Ishikawa (cell line): ENCODE measurements at regions not wholly inside any gene's neighbourhood (a gene's known extent, or its start where the extent isn't known, plus 50 kb on each side); places are given as distances from the start of the nearest gene placed in this dataset.

ENCODE experiments used
- CEBPB ChIP-seq: IDR thresholded peaks from 2 replicates; pipeline ENCODE4 v1.6.1; 2012
- CREB1 ChIP-seq: IDR thresholded peaks from 2 replicates; pipeline ENCODE4 v1.6.1; 2012; ENCODE audit warnings: low read depth
- EGR1 ChIP-seq: IDR thresholded peaks from 2 replicates; pipeline ENCODE4 v1.6.1; 2012
- EP300 ChIP-seq: IDR thresholded peaks from 2 replicates; pipeline ENCODE4 v1.6.1; 2012; ENCODE audit warnings: borderline replicate concordance
- FOXM1 ChIP-seq: IDR thresholded peaks from 2 replicates; pipeline ENCODE4 v1.6.1; 2012; ENCODE audit warnings: low read depth, borderline replicate concordance
- MAX ChIP-seq: IDR thresholded peaks from 2 replicates; pipeline ENCODE4 v1.6.1; 2012
- NFIC ChIP-seq: IDR thresholded peaks from 2 replicates; pipeline ENCODE4 v1.6.1; 2012
- RAD21 ChIP-seq: IDR thresholded peaks from 2 replicates; pipeline ENCODE4 v1.6.1; 2012; ENCODE audit warnings: low read depth
- REST ChIP-seq: IDR thresholded peaks from 2 replicates; pipeline ENCODE4 v1.6.1; 2012; ENCODE audit warnings: low read depth, mild to moderate bottlenecking
- TAF1 ChIP-seq: IDR thresholded peaks from 2 replicates; pipeline ENCODE4 v1.6.1; 2012; ENCODE audit warnings: low read depth, mild to moderate bottlenecking
- TCF12 ChIP-seq: IDR thresholded peaks from 2 replicates; pipeline ENCODE4 v1.6.1; 2012; ENCODE audit warnings: low read depth
- TEAD4 ChIP-seq: IDR thresholded peaks from 2 replicates; pipeline ENCODE4 v1.6.1; 2012
- USF1 ChIP-seq: IDR thresholded peaks from 2 replicates; pipeline ENCODE4 v1.6.1; 2012
- YY1 ChIP-seq: IDR thresholded peaks from 2 replicates; pipeline ENCODE4 v1.6.1; 2012; ENCODE audit warnings: low read depth
- ZBTB7A ChIP-seq: IDR thresholded peaks from 2 replicates; pipeline ENCODE4 v1.6.1; 2012; ENCODE audit warnings: low read depth

GRCh38 chr13:40076765-40077362 is 421.4 kb downstream of the COG6 start:
- TF ChIP-seq CREB1: no peak
- TF ChIP-seq EP300: no peak
- no peak for TF ChIP-seq NFIC
- no peak for TF ChIP-seq ZBTB7A
- no peak for TF ChIP-seq EGR1
- no peak for TF ChIP-seq CEBPB
- TF ChIP-seq REST: no peak
- TF ChIP-seq FOXM1: no peak
- no peak for TF ChIP-seq YY1
- no peak for TF ChIP-seq TAF1
- no peak for TF ChIP-seq RAD21

- TF ChIP-seq RAD21 (no peak), TCF12 (no peak), USF1 (no peak), EGR1 (no peak), TEAD4 (no peak), MAX (no peak), REST (no peak), NFIC (no peak), ZBTB7A (no peak)
Observed at GRCh38 chr13:40077396-40078027, 422.1 kb downstream of the COG6 start.

GRCh38 chr13:40079721-40080120 is 424.3 kb downstream of the COG6 start:
- TF ChIP-seq ZBTB7A (no peak), RAD21 (no peak), USF1 (no peak)

- TF ChIP-seq NFIC: no peak
- TF ChIP-seq FOXM1: no peak
- TF ChIP-seq ZBTB7A: no peak
- TF ChIP-seq TEAD4: no peak
- no peak for TF ChIP-seq REST
- TF ChIP-seq EP300: no peak
- no peak for TF ChIP-seq CEBPB
- TF ChIP-seq RAD21: no peak
- no peak for TF ChIP-seq CREB1
- no peak for TF ChIP-seq TAF1
- TF ChIP-seq USF1: no peak
Observed at GRCh38 chr13:40080676-40081075, 425.2 kb downstream of the COG6 start.

- TF ChIP-seq EGR1 (no peak), FOXM1 (no peak), NFIC (no peak), RAD21 (no peak), USF1 (no peak), MAX (no peak), YY1 (no peak), CREB1 (no peak), ZBTB7A (no peak), CEBPB (no peak), EP300 (no peak), REST (no peak), TEAD4 (no peak), TAF1 (no peak), TCF12 (no peak)
Observed at GRCh38 chr13:40082639-40083038, 427.2 kb downstream of the COG6 start.
